CD14-positive monocyte (primary cell): ENCODE measurements at regions not wholly inside any gene's neighbourhood (a gene's known extent, or its start where the extent isn't known, plus 50 kb on each side); places are given as distances from the start of the nearest gene placed in this dataset.

ENCODE experiments used
- DNase-seq, 3 donors: peaks; one replicate each; pipeline ENCODE4 v3.0.0-alpha.2; 2011 to 2022
- H2AFZ ChIP-seq: 2 replicates; pipeline ENCODE4 v1.6.0; 2012; ENCODE audit warnings: mild to moderate bottlenecking, low read depth, low read length, inconsistent platforms; ENCODE audit not compliant: insufficient read depth, poor library complexity, severe bottlenecking
- H3K27ac ChIP-seq, 2 donors: 1 replicate in 1 of 2; 2 replicates in 1 of 2; pipeline ENCODE4 v1.5.1; 2012 to 2013; ENCODE audit warnings: low read length in 2 of 2, control low read depth in 1 of 2, inconsistent platforms in 1 of 2, low read depth in 1 of 2, mild to moderate bottlenecking in 1 of 2
- H3K27me3 ChIP-seq, 2 donors: one replicate each; pipeline versions ENCODE4 v1.6.0 to v1.6.1; 2011 to 2013; ENCODE audit warnings: low read length in 2 of 2; ENCODE audit not compliant: control insufficient read depth in 2 of 2, insufficient read depth in 2 of 2
- H3K36me3 ChIP-seq, 2 donors: replicated peaks in 1 of 2; 1 replicate in 1 of 2; 2 replicates in 1 of 2; pipeline versions ENCODE4 v1.5.1 to v1.6.1; 2012 to 2013; ENCODE audit warnings: low read length in 2 of 2, control low read depth in 1 of 2, inconsistent platforms in 1 of 2, mild to moderate bottlenecking in 1 of 2; ENCODE audit not compliant: insufficient read depth in 2 of 2, control insufficient read depth in 1 of 2
- H3K4me1 ChIP-seq, 2 donors: 1 replicate in 1 of 2; 2 replicates in 1 of 2; pipeline versions ENCODE4 v1.5.1 to v1.6.1; 2012 to 2013; ENCODE audit warnings: low read length in 2 of 2, control low read depth in 1 of 2, inconsistent platforms in 1 of 2, mild to moderate bottlenecking in 1 of 2, moderate library complexity in 1 of 2; ENCODE audit not compliant: insufficient read depth in 2 of 2, control insufficient read depth in 1 of 2
- H3K4me2 ChIP-seq: replicated peaks from 2 replicates; pipeline ENCODE3; 2012; ENCODE audit warnings: low read length, moderate library complexity, mild to moderate bottlenecking; ENCODE audit not compliant: poor library complexity, severe bottlenecking; ENCODE audit errors: extremely low read depth
- H3K4me3 ChIP-seq, 3 experiments: fragments of 200-600 bp in 1 of 3; sonication (generic) in 1 of 3; replicated peaks in 1 of 3; 1 replicate in 2 of 3; 2 replicates in 1 of 3; pipeline ENCODE4 v1.5.1; 2011 to 2013; ENCODE audit warnings: low read length in 3 of 3, mild to moderate bottlenecking in 3 of 3, control low read depth in 2 of 3, low read depth in 2 of 3, inconsistent platforms in 1 of 3, moderate library complexity in 1 of 3
- H3K79me2 ChIP-seq: 2 replicates; pipeline ENCODE4 v1.6.0; 2012; ENCODE audit warnings: mild to moderate bottlenecking, control low read depth, inconsistent platforms, low read length, moderate library complexity; ENCODE audit not compliant: insufficient read depth
- H3K9ac ChIP-seq: 2 replicates; pipeline ENCODE4 v1.6.0; 2017; ENCODE audit warnings: low read length, mild to moderate bottlenecking; ENCODE audit not compliant: insufficient read depth, poor library complexity, severe bottlenecking
- H3K9me3 ChIP-seq, 2 donors: replicated peaks in 1 of 2; 1 replicate in 1 of 2; 2 replicates in 1 of 2; pipeline versions ENCODE4 v1.5.1 to v1.6.1; 2012 to 2013; ENCODE audit warnings: low read length in 2 of 2, control low read depth in 1 of 2; ENCODE audit not compliant: control insufficient read depth in 1 of 2, insufficient read depth in 1 of 2
- H4K20me1 ChIP-seq: 2 replicates; pipeline ENCODE4 v1.6.0; 2012; ENCODE audit warnings: mild to moderate bottlenecking, low read length, control low read depth, moderate library complexity; ENCODE audit not compliant: insufficient read depth
- H3K27ac Mint-ChIP-seq, 7 donors: one replicate each; pipeline ENCODE4 v1.8.0; 2020; ENCODE audit warnings: mild to moderate bottlenecking in 7 of 7, mixed read lengths in 7 of 7, moderate library complexity in 6 of 7, inconsistent platforms in 2 of 7
- H3K27me3 Mint-ChIP-seq, 3 donors: one replicate each; pipeline ENCODE4 v1.8.0; 2021 to 2022; ENCODE audit warnings: low read depth in 3 of 3, mild to moderate bottlenecking in 3 of 3, mixed read lengths in 3 of 3, moderate library complexity in 3 of 3, inconsistent platforms in 1 of 3
- H3K36me3 Mint-ChIP-seq, 2 donors: one replicate each; pipeline ENCODE4 v1.8.0; 2020; ENCODE audit warnings: mixed read lengths in 2 of 2, inconsistent platforms in 1 of 2, mild to moderate bottlenecking in 1 of 2
- H3K4me1 Mint-ChIP-seq: one replicate; pipeline ENCODE4 v1.8.0; 2020; ENCODE audit warnings: mild to moderate bottlenecking, mixed read lengths
- H3K4me3 Mint-ChIP-seq, 2 donors: one replicate each; pipeline ENCODE4 v1.8.0; 2020; ENCODE audit warnings: mild to moderate bottlenecking in 2 of 2, mixed read lengths in 2 of 2, moderate library complexity in 1 of 2
- H3K9me3 Mint-ChIP-seq, 7 donors: one replicate each; pipeline ENCODE4 v1.8.0; 2020 to 2022; ENCODE audit warnings: mixed read lengths in 7 of 7, mild to moderate bottlenecking in 6 of 7, moderate library complexity in 6 of 7, inconsistent platforms in 2 of 7
- WGBS: methylation state at CpG from one replicate; pipeline ENCODE4 v1.1.5; 2013; ENCODE audit warnings: missing lambda C conversion rate; ENCODE audit not compliant: insufficient coverage; 5-methylcytosine and 5-hydroxymethylcytosine counted together
- intact Hi-C, 2 donors: fragments of 100-400 bp; cut with micrococcal nuclease; formaldehyde crosslinking; loops; one replicate each; pipeline versions ENCODE4 v1.15.0 to v1.15.1; 2023
- TF ChIP-seq, protein P1 (sequence below): fragments of 200-600 bp; IDR thresholded peaks from one replicate; pipeline ENCODE4 v1.8.0; 2022; ENCODE audit warnings: antibody characterized with exemption, mild to moderate bottlenecking

DNA sequence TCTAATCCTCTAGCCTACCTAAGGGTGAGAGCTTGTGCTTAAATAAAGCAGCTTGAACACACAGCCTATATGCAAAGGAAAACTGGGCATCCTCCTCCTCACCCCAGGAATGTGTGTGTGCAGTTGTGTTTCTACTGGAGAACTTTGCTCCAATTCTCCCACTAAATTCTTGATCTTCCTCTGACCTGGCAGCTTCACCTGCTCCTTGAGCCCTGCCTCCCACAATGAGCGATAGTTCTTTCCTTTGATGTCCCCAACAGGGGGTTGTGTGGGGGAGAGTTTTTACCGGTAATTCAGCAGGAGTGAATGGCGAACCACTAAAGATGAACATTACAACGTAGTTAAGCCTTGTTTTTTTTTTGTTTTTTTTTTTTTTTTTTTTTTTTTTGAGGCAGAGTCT, 113.5 kb upstream of the RCN1 start:
- H3K4me1 Mint-ChIP-seq = no peaks in the 10 kb centered on the region
- no peaks in the 10 kb centered on the region for H4K20me1 ChIP-seq
- no peak overlapping the region for H3K27ac ChIP-seq
- no peaks in the 10 kb centered on the region for H3K79me2 ChIP-seq
- no peaks in the 10 kb centered on the region for H3K36me3 ChIP-seq
- H2AFZ ChIP-seq = no peak overlapping the region
- H3K27ac Mint-ChIP-seq = no peak overlapping the region
- peaks cover 0 to 2% of the 10 kb centered on the region in 2 donors for H3K27me3 ChIP-seq
- no peaks in the 10 kb centered on the region for H3K9me3 ChIP-seq
- no peak overlapping the region for H3K9ac ChIP-seq
- H3K4me2 ChIP-seq = no peak overlapping the region
- H3K4me3 Mint-ChIP-seq = no peak overlapping the region
- peaks cover 6 to 20% (median 18%) of the 10 kb centered on the region in 3 donors for H3K27me3 Mint-ChIP-seq
- H3K4me3 ChIP-seq = no peak overlapping the region
- WGBS = no CpG with 5 or more reads among the region's 4 CpGs
- no peaks in the 10 kb centered on the region for H3K4me1 ChIP-seq
- H3K36me3 Mint-ChIP-seq = no peaks in the 10 kb centered on the region
- TF ChIP-seq, protein P1, sequence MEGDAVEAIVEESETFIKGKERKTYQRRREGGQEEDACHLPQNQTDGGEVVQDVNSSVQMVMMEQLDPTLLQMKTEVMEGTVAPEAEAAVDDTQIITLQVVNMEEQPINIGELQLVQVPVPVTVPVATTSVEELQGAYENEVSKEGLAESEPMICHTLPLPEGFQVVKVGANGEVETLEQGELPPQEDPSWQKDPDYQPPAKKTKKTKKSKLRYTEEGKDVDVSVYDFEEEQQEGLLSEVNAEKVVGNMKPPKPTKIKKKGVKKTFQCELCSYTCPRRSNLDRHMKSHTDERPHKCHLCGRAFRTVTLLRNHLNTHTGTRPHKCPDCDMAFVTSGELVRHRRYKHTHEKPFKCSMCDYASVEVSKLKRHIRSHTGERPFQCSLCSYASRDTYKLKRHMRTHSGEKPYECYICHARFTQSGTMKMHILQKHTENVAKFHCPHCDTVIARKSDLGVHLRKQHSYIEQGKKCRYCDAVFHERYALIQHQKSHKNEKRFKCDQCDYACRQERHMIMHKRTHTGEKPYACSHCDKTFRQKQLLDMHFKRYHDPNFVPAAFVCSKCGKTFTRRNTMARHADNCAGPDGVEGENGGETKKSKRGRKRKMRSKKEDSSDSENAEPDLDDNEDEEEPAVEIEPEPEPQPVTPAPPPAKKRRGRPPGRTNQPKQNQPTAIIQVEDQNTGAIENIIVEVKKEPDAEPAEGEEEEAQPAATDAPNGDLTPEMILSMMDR = no peak
- H3K9me3 Mint-ChIP-seq = peaks cover 0 to 3% (median 0%) of the 10 kb centered on the region in 7 donors
- no peak for DNase-seq
- intact Hi-C loops = no loop called here

DNA sequence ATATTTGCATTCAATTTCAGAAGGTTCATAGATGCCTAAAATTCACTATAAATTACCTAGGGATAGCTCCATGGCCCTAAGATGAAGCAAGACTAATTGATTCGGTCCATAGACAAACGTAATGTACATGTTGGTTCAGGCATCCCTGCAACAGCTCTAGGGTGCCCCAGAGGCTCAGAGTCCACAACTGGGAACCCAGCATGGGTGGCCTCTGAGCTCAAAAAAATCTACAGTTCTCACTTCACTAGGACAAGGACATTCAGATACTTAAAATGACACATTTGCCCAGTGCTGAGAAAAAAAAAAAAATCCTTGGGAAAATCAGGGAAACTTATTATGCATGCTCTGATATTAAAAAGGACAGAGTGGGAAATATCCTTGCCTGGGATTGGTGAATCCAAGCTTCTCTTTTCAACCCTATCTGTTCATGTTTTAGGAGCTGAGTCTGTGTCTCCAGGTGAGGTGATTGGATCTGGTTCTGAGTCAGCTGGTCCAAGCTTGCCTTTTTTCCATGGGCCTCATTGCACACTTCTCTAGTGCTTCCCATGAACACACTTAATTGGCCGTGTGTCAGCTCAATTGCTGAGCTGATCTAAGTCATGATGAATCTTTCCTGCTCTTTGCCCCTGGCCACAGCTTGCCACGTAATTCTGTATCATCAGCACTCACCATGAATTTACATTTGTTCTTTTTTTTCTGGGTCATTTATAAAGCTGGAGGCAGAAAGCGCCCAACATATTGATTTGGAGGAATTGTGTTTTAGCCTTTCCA, 116.3 kb upstream of the RCN1 start:
- Mint-ChIP-seq H3K36me3 (no peaks in the 10 kb centered on the region), H3K4me3 (no peak overlapping the region), H3K27ac (no peak overlapping the region), H3K9me3 (peaks cover 2 to 6% (median 5%) of the 10 kb centered on the region in 7 donors), H3K27me3 (peaks cover 8 to 18% (median 10%) of the 10 kb centered on the region in 3 donors), H3K4me1 (no peaks in the 10 kb centered on the region)
- Histone ChIP-seq H3K9me3 (no peaks in the 10 kb centered on the region), H3K79me2 (no peaks in the 10 kb centered on the region), H3K27ac (no peak overlapping the region), H2AFZ (no peak overlapping the region), H3K4me1 (no peaks in the 10 kb centered on the region), H3K27me3 (no peaks in the 10 kb centered on the region), H4K20me1 (no peaks in the 10 kb centered on the region), H3K4me3 (no peak overlapping the region), H3K4me2 (no peak overlapping the region), H3K36me3 (no peaks in the 10 kb centered on the region), H3K9ac (no peak overlapping the region)
- no peak for DNase-seq
- 91% methylated on average over 3 of the region's 5 CpGs for WGBS
- intact Hi-C loops = no loop called here
- TF ChIP-seq, protein P1 = no peak
